PC-3 (cell line): ENCODE measurements at regions not wholly inside any gene's neighbourhood (a gene's known extent, or its start where the extent isn't known, plus 50 kb on each side); places are given as distances from the start of the nearest gene placed in this dataset.
A peak's percentile ranks its signal among the peaks of the same experiment; 100 is the strongest.

Experiments
- ATAC-seq: fragments of 200-7000 bp; cut with Tn5 transposase; 2 replicates; pipeline ENCODE4 v1.9.1; 2020; ENCODE audit warnings: mild to moderate bottlenecking, moderate library complexity
- BruUV-seq: library from RNA; stranded (reverse); fragments of 400-500 nt; replicated peaks from 2 replicates; lab custom pipeline; 2021; lab: Mats Ljungman, UMichigan
- CTCF ChIA-PET: fragments of 300-600 bp; sonication (Branson Sonifier 250); formaldehyde crosslinking; loops from one replicate; lab custom pipeline; 2022; ENCODE audit warnings: antibody characterized with exemption; lab: Charles Lee
- POLR2A ChIA-PET: fragments of 300-600 bp; sonication (Branson Sonifier 250); formaldehyde crosslinking; loops from one replicate; lab custom pipeline; 2022; ENCODE audit warnings: antibody characterized with exemption; ENCODE audit not compliant: unreplicated experiment; lab: Charles Lee
- DNase-seq: peaks from one replicate; pipeline ENCODE4 v3.0.0-alpha.2; 2015
- H2AFZ ChIP-seq: fragments of 300-600 bp; sonication (generic); 2 replicates; pipeline ENCODE4 v1.6.0; 2016; ENCODE audit warnings: antibody characterized with exemption, low read length
- H3F3A ChIP-seq: fragments of 300-600 bp; sonication (generic); one replicate; pipeline ENCODE4 v1.6.0; 2017; ENCODE audit warnings: antibody characterized with exemption, low read length, control low read depth, mild to moderate bottlenecking; ENCODE audit not compliant: unreplicated experiment
- H3K27ac ChIP-seq: fragments of 300-600 bp; sonication (generic); 2 replicates; pipeline ENCODE4 v1.5.1; 2016; ENCODE audit warnings: mild to moderate bottlenecking, low read length
- H3K27me3 ChIP-seq: fragments of 300-600 bp; sonication (generic); 2 replicates; pipeline ENCODE4 v1.6.1; 2016; ENCODE audit warnings: low read length, mixed read lengths
- H3K36me3 ChIP-seq: fragments of 300-600 bp; sonication (generic); 2 replicates; pipeline ENCODE4 v1.6.1; 2016; ENCODE audit warnings: low read depth, mixed run types, low read length, mixed read lengths
- H3K4me1 ChIP-seq: fragments of 300-600 bp; sonication (generic); 2 replicates; pipeline ENCODE4 v1.5.1; 2016; ENCODE audit warnings: low read length; ENCODE audit not compliant: insufficient read depth
- H3K4me2 ChIP-seq: fragments of 300-600 bp; sonication (generic); 2 replicates; pipeline ENCODE4 v1.6.0; 2016; ENCODE audit warnings: low read length
- H3K4me3 ChIP-seq: fragments of 300-600 bp; sonication (generic); 2 replicates; pipeline ENCODE4 v1.5.1; 2016; ENCODE audit warnings: mild to moderate bottlenecking, low read length, mixed read lengths
- H3K79me2 ChIP-seq: fragments of 300-600 bp; sonication (generic); 2 replicates; pipeline ENCODE4 v1.6.1; 2017; ENCODE audit warnings: low read length, mixed read lengths
- H3K9ac ChIP-seq: fragments of 300-600 bp; sonication (generic); 2 replicates; pipeline ENCODE4 v1.6.0; 2016; ENCODE audit warnings: mild to moderate bottlenecking, low read length
- H3K9me2 ChIP-seq: fragments of 300-600 bp; sonication (generic); replicated peaks from 2 replicates; pipeline ENCODE4 v1.6.1; 2016; ENCODE audit warnings: mixed run types, low read length, mixed read lengths
- H3K9me3 ChIP-seq: fragments of 300-600 bp; sonication (generic); 2 replicates; pipeline ENCODE4 v1.6.1; 2016; ENCODE audit warnings: low read length, mixed read lengths
- H4K20me1 ChIP-seq: fragments of 300-600 bp; sonication (generic); 2 replicates; pipeline ENCODE4 v1.6.1; 2016; ENCODE audit warnings: low read length, mixed read lengths
- CTCF ChIP-seq: fragments of 300-600 bp; sonication (generic); conservative IDR thresholded peaks from 2 replicates; pipeline ENCODE4 v1.5.1; 2017; ENCODE audit warnings: antibody characterized with exemption, low read depth, mild to moderate bottlenecking, low read length
- EZH2 ChIP-seq: fragments of 300-600 bp; sonication (generic); IDR thresholded peaks from one replicate; pipeline ENCODE4 v1.6.1; 2017; ENCODE audit warnings: antibody characterized with exemption, mild to moderate bottlenecking, low read length; ENCODE audit not compliant: unreplicated experiment
- EZH2phosphoT487 ChIP-seq: fragments of 300-600 bp; sonication (generic); IDR thresholded peaks from 2 replicates; pipeline ENCODE4 v1.6.1; 2018; ENCODE audit warnings: mild to moderate bottlenecking, antibody characterized with exemption, low read length, borderline replicate concordance
- intact Hi-C: fragments of 100-400 bp; cut with micrococcal nuclease; formaldehyde crosslinking; loops from 2 replicates; pipeline ENCODE4 v1.9.0; 2023

- H3K4me3 ChIP-seq = no peak overlapping the region
- no peaks in the 10 kb centered on the region for H3K79me2 ChIP-seq
- TF ChIP-seq EZH2 (no peak), EZH2phosphoT487 (no peak), CTCF (no peak)
- H3K27me3 ChIP-seq = no peaks in the 10 kb centered on the region
- H3K36me3 ChIP-seq = no peaks in the 10 kb centered on the region
- H3F3A ChIP-seq = peaks cover 4% of the 10 kb centered on the region
- H3K9me3 ChIP-seq = no peaks in the 10 kb centered on the region
- ChIA-PET POLR2A (interaction anchor here (1.0 kb wide), 1 partner anchor 59 kb away, joined by 8 read pairs; the partner anchor contains the start of gene STK38L), CTCF (no interaction called here)
- H2AFZ ChIP-seq = 0 out of 2 replicates have a peak overlapping the region, but pooled peaks have one; percentile 1
- no peak overlapping the region for H3K9ac ChIP-seq
- no TSS peak for BruUV-seq
- intact Hi-C loops = no loop called here
- ATAC-seq = peak; percentile 47
- H3K4me1 ChIP-seq = peaks cover 44% of the 10 kb centered on the region
- H3K27ac ChIP-seq = peak overlapping the region; percentile 26
- no peaks in the 10 kb centered on the region for H4K20me1 ChIP-seq
- peak; percentile 76 for DNase-seq
- no peaks in the 10 kb centered on the region for H3K9me2 ChIP-seq
- peak overlapping the region; percentile 17 for H3K4me2 ChIP-seq
Observed at GRCh38 chr12:27185234-27186021, 58.7 kb upstream of the STK38L start.

GRCh38 chr12:27186022-27186839, 57.9 kb upstream of the STK38L start:
- Histone ChIP-seq H2AFZ (no peak overlapping the region), H3K9ac (no peak overlapping the region), H3K4me1 (peaks cover 44% of the 10 kb centered on the region), H3K9me2 (no peaks in the 10 kb centered on the region), H3K9me3 (no peaks in the 10 kb centered on the region), H3F3A (peaks cover 5% of the 10 kb centered on the region), H3K36me3 (no peaks in the 10 kb centered on the region), H4K20me1 (no peaks in the 10 kb centered on the region), H3K4me2 (peak overlapping the region; percentile 17), H3K27me3 (no peaks in the 10 kb centered on the region), H3K4me3 (no peak overlapping the region), H3K27ac (peak overlapping the region; percentile 26), H3K79me2 (no peaks in the 10 kb centered on the region)
- ATAC-seq (no peak), DNase-seq (no peak)
- ChIA-PET CTCF (no interaction called here), POLR2A (no interaction called here)
- intact Hi-C loops = no loop called here
- BruUV-seq = no TSS peak
- TF ChIP-seq CTCF (no peak), EZH2 (no peak), EZH2phosphoT487 (no peak)
